Tibial nerve (tissue), 4 donors: ENCODE measurements at regions not wholly inside any gene's neighbourhood (a gene's known extent, or its start where the extent isn't known, plus 50 kb on each side); places are given as distances from the start of the nearest gene placed in this dataset.

Source experiments
- DNase-seq, 2 donors: peaks; one replicate each; pipeline ENCODE4 v3.0.0-alpha.2; 2019; ENCODE audit warnings: low spot score in 2 of 2
- H3K27ac ChIP-seq, 4 donors: fragments of 200-600 bp; sonication (generic) in 3 of 4; one replicate each; pipeline ENCODE4 v1.5.1; 2017 to 2019; ENCODE audit warnings: mild to moderate bottlenecking in 1 of 4
- H3K27me3 ChIP-seq, 2 donors: fragments of 200-600 bp; sonication (generic) in 1 of 2; one replicate each; pipeline versions ENCODE4 v1.5.1 to v1.6.0; 2017 to 2019
- H3K36me3 ChIP-seq, 3 donors: fragments of 200-600 bp; sonication (generic); one replicate each; pipeline ENCODE4 v1.5.1; 2018 to 2019
- H3K4me1 ChIP-seq, 4 donors: fragments of 200-600 bp; sonication (generic) in 3 of 4; one replicate each; pipeline ENCODE4 v1.5.1; 2017 to 2019
- H3K4me3 ChIP-seq, 4 donors: fragments of 200-600 bp; sonication (generic) in 3 of 4; one replicate each; pipeline ENCODE4 v1.5.1; 2017 to 2019; ENCODE audit warnings: mild to moderate bottlenecking in 1 of 4, moderate library complexity in 1 of 4
- H3K9me3 ChIP-seq, 4 donors: fragments of 200-600 bp; sonication (generic) in 3 of 4; one replicate each; pipeline ENCODE4 v1.5.1; 2017 to 2019
- CTCF ChIP-seq, 5 experiments: fragments of 200-600 bp in 3 of 5; fragments of 450-650 bp in 2 of 5; sonication (generic) in 3 of 5; IDR thresholded peaks; one replicate each; pipeline ENCODE4 v1.5.1; 2016 to 2019; ENCODE audit warnings: antibody characterized with exemption in 5 of 5, mild to moderate bottlenecking in 3 of 5, moderate library complexity in 2 of 5
- EP300 ChIP-seq, 2 donors: sonication (generic); formaldehyde crosslinking; IDR thresholded peaks; one replicate each; pipeline ENCODE4 v1.6.1; 2017; ENCODE audit warnings: antibody characterized with exemption in 2 of 2, mild to moderate bottlenecking in 1 of 2
- POLR2A ChIP-seq, 2 donors: fragments of 450-650 bp; IDR thresholded peaks; one replicate each; pipeline ENCODE4 v1.6.1; 2017; ENCODE audit warnings: antibody characterized with exemption in 2 of 2, mild to moderate bottlenecking in 2 of 2, moderate library complexity in 2 of 2
- WGBS, 2 donors: methylation state at CpG; one replicate each; pipeline ENCODE4 v1.1.5; 2018; 5-methylcytosine and 5-hydroxymethylcytosine counted together

- 58 to 59% methylated on average over 2 of the region's 2 CpGs for WGBS, 2 donors
Measured at GRCh38 chr6:92352130-92352529, 1067.2 kb downstream of the EPHA7 start.

DNA sequence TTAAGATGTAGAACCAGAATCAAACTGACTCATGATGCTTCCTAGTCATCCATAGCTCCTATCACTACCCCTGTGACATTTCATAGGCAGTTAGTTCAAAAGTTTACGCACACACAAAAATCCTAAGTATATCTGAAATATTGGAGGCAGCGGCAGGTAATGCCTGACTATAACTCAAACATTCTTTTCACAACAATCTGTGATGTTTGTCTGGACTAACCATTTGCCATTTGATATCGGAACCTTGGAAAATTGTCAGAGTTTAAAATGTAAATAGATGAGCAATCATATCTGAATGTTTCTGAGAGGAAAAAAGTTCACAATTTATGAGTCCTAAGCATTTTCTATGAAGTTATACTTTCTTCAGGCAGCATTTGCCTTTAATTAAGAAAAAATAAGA is 1078.2 kb downstream of the EPHA7 start:
- no peaks in the 10 kb centered on the region for H3K36me3 ChIP-seq
- H3K4me3 ChIP-seq: no peak overlapping the region
- H3K27ac ChIP-seq: no peak overlapping the region
- H3K4me1 ChIP-seq: no peaks in the 10 kb centered on the region
- DNase-seq: no peak
- H3K27me3 ChIP-seq: no peaks in the 10 kb centered on the region
- no peak for TF ChIP-seq CTCF (IDR thresholded peaks at IDR 0.05)
- no peak for TF ChIP-seq EP300 (IDR thresholded peaks at IDR 0.05)
- no peak for TF ChIP-seq POLR2A (IDR thresholded peaks at IDR 0.05)
- no peaks in the 10 kb centered on the region for H3K9me3 ChIP-seq
- 81 to 82% methylated on average over 3 of the region's 3 CpGs for WGBS, 2 donors

More at GRCh38 chr6:92352130-92352529, 1067.2 kb downstream of the EPHA7 start:
- DNase-seq: no peak
- no peaks in the 10 kb centered on the region for H3K27me3 ChIP-seq
- H3K4me1 ChIP-seq: no peaks in the 10 kb centered on the region
- no peaks in the 10 kb centered on the region for H3K36me3 ChIP-seq
- no peak for TF ChIP-seq CTCF (IDR thresholded peaks at IDR 0.05)
- no peak for TF ChIP-seq EP300 (IDR thresholded peaks at IDR 0.05)
- H3K27ac ChIP-seq: no peak overlapping the region
- H3K9me3 ChIP-seq: no peaks in the 10 kb centered on the region
- H3K4me3 ChIP-seq: no peak overlapping the region

DNA sequence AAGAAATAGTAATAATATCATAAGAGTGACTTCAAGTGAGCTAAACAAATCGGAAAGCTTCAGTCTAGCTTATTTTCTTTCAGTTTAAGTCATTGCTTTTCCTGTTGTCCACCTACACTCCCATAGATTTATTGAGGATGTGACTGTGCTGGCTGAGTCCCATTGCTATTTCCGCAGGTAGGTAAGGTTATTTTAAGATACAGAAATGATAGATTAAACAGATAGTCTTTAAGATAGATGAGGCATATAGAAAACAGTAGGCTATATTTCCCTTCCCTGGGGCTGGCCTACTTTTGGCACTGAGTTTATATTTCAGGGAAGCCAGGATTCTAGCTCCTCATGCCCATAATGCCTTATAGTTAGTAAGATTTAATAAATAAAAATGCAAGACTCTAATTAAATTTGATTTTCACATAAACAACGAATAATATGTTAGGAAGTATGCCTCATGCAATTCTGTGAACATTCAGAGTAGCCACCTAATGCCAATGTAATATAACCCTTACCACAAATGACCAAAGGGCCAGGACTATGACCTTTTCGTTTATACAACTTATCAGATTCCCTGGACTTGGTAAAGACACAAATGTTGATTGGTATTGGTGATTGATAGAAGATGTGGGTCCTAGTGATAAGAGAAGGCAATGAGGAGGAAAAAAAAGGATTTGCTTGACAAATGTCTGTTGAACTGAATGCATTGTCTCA is 1079.3 kb downstream of the EPHA7 start:
- no peak for DNase-seq
- Histone ChIP-seq H3K27me3 (no peaks in the 10 kb centered on the region), H3K4me3 (no peak overlapping the region), H3K36me3 (no peaks in the 10 kb centered on the region), H3K27ac (no peak overlapping the region), H3K4me1 (no peaks in the 10 kb centered on the region), H3K9me3 (no peaks in the 10 kb centered on the region)
- TF ChIP-seq POLR2A (IDR thresholded peaks at IDR 0.05): no peak
- no peak for TF ChIP-seq EP300 (IDR thresholded peaks at IDR 0.05)
- no peak for TF ChIP-seq CTCF (IDR thresholded peaks at IDR 0.05)
- 79 to 85% methylated on average over 4 of the region's 4 CpGs for WGBS, 2 donors

GRCh38 chr6:92337571-92337970 is 1081.8 kb downstream of the EPHA7 start:
- no peaks in the 10 kb centered on the region for H3K36me3 ChIP-seq
- no peak overlapping the region for H3K4me3 ChIP-seq
- no peaks in the 10 kb centered on the region for H3K27me3 ChIP-seq
- H3K9me3 ChIP-seq: no peaks in the 10 kb centered on the region
- WGBS, 2 donors: 71 to 73% methylated on average over 2 of the region's 2 CpGs
- no peak for DNase-seq
- no peaks in the 10 kb centered on the region for H3K4me1 ChIP-seq
- H3K27ac ChIP-seq: no peak overlapping the region
- TF ChIP-seq POLR2A (IDR thresholded peaks at IDR 0.05) (no peak), EP300 (IDR thresholded peaks at IDR 0.05) (no peak), CTCF (IDR thresholded peaks at IDR 0.05) (no peak)

- Histone ChIP-seq H3K4me1 (no peaks in the 10 kb centered on the region), H3K27me3 (no peaks in the 10 kb centered on the region), H3K9me3 (no peaks in the 10 kb centered on the region), H3K4me3 (no peak overlapping the region), H3K27ac (no peak overlapping the region), H3K36me3 (no peaks in the 10 kb centered on the region)
- 53 to 59% methylated on average over 7 of the region's 7 CpGs for WGBS, 2 donors
- TF ChIP-seq EP300 (IDR thresholded peaks at IDR 0.05) (no peak), POLR2A (IDR thresholded peaks at IDR 0.05) (no peak), CTCF (IDR thresholded peaks at IDR 0.05) (no peak)
- no peak for DNase-seq
Measured at GRCh38 chr6:92329208-92329847, 1090.0 kb downstream of the EPHA7 start.
